Left lung (tissue), 4 donors: ENCODE measurements at regions not wholly inside any gene's neighbourhood (a gene's known extent, or its start where the extent isn't known, plus 50 kb on each side); places are given as distances from the start of the nearest gene placed in this dataset.

Source experiments
- ATAC-seq: fragments of 200-7000 bp; cut with Tn5 transposase; one replicate; pipeline ENCODE4 v1.9.1; 2020; ENCODE audit warnings: moderate library complexity
- DNase-seq, 4 donors: peaks; one replicate each; pipeline ENCODE4 v3.0.0-alpha.2; 2013 to 2020
- H3K27ac ChIP-seq, 2 donors: fragments of 200-600 bp; sonication (generic) in 1 of 2; one replicate each; pipeline versions ENCODE4 v1.5.0 to v1.8.0; 2020 to 2021
- H3K27me3 ChIP-seq, 2 donors: fragments of 200-600 bp; sonication (generic) in 1 of 2; one replicate each; pipeline versions ENCODE4 v1.5.0 to v1.8.0; 2020 to 2021
- H3K36me3 ChIP-seq, 2 donors: fragments of 200-600 bp; sonication (generic) in 1 of 2; one replicate each; pipeline versions ENCODE4 v1.5.0 to v1.8.0; 2020 to 2021
- H3K4me1 ChIP-seq, 2 donors: fragments of 200-600 bp; one replicate each; pipeline ENCODE4 v1.8.0; 2021
- H3K4me3 ChIP-seq, 2 donors: fragments of 200-600 bp; sonication (generic) in 1 of 2; one replicate each; pipeline versions ENCODE4 v1.5.0 to v1.8.0; 2020 to 2021; ENCODE audit warnings: mild to moderate bottlenecking in 1 of 2
- H3K9me3 ChIP-seq, 2 donors: fragments of 200-600 bp; sonication (generic) in 1 of 2; one replicate each; pipeline versions ENCODE4 v1.5.0 to v1.8.0; 2020 to 2021
- CTCF ChIP-seq, 2 donors: fragments of 200-600 bp; sonication (generic) in 1 of 2; IDR thresholded peaks; one replicate each; pipeline versions ENCODE4 v1.5.0 to v1.8.0; 2021; ENCODE audit warnings: antibody characterized with exemption in 2 of 2
- intact Hi-C, 2 donors: fragments of 100-400 bp; cut with DNase I; formaldehyde crosslinking; loops; one replicate each; pipeline versions ENCODE4 v1.11.2 to v1.14.2; 2022
- donor health status: DM: no; HTN: yes; CAD: no.
- donor health status: DM: no; HTN: no; CAD: no.

- ATAC-seq, result no peak
- Histone ChIP-seq H3K27ac (no peak overlapping the region), H3K27me3 (no peaks in the 10 kb centered on the region), H3K9me3 (no peaks in the 10 kb centered on the region), H3K36me3 (no peaks in the 10 kb centered on the region), H3K4me1 (no peaks in the 10 kb centered on the region), H3K4me3 (no peak overlapping the region)
- DNase-seq, result no peak
- intact Hi-C loops, result no loop called here
- TF ChIP-seq CTCF (IDR thresholded peaks at IDR 0.05), result no peak
Measured at GRCh38 chr13:71261256-71261655, 605.7 kb downstream of the DACH1 start.

DNA sequence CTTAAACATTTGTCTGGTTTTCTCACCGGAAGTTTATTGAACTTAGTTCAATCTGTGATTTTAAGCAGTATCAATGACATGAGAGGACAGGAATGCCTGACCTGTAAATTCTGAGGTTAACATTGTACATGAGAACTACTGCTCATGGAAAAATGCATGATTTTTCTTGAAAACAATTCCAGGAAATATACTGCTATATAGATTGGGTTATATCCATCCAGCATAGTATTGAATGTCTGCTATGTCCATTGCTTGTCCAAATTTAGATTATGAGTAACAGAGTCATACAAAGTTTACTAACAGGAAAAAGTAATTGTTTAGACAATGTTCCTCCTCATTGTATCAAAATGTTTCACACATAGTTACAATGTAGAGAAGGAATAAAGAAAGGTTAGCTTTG, 606.8 kb downstream of the DACH1 start:
- no peak overlapping the region for H3K27ac ChIP-seq
- no peak for DNase-seq
- intact Hi-C loops, result no loop called here

GRCh38 chr13:71255633-71256032, 611.4 kb downstream of the DACH1 start:
- TF ChIP-seq CTCF (IDR thresholded peaks at IDR 0.05), result no peak
- intact Hi-C loops, result no loop called here
- H3K4me1 ChIP-seq, result peaks cover 0 to 2% of the 10 kb centered on the region in 2 donors
- H3K36me3 ChIP-seq, result no peaks in the 10 kb centered on the region
- H3K4me3 ChIP-seq, result no peak overlapping the region
- no peak for DNase-seq
- H3K27me3 ChIP-seq, result no peaks in the 10 kb centered on the region
- no peaks in the 10 kb centered on the region for H3K9me3 ChIP-seq
- no peak overlapping the region for H3K27ac ChIP-seq
- no peak for ATAC-seq

More for the DNA sequence above, 606.8 kb downstream of the DACH1 start:
- no peaks in the 10 kb centered on the region for H3K36me3 ChIP-seq
- no peaks in the 10 kb centered on the region for H3K27me3 ChIP-seq
- no peaks in the 10 kb centered on the region for H3K9me3 ChIP-seq
- H3K4me3 ChIP-seq, result no peak overlapping the region
- ATAC-seq, result no peak
- no peaks in the 10 kb centered on the region for H3K4me1 ChIP-seq
- no peak for TF ChIP-seq CTCF (IDR thresholded peaks at IDR 0.05)

DNA sequence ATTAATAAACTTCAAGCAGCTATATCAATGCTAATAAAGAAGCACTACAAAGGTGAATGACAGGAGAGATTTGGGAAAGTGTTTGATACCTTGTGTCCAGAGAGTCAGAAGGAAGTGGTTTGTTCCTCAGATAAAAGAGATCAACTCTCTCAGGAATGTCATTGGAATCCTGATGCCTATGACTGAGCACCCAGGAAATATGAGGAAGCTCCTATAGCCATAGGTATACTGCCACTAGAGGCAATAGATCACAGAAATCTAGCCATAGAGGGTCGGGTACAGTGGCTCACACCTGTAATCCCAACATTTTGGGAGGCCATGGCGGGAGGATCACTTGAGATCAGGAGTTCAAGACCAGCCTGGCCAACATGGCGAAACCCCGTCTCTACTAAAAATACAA, 612.6 kb downstream of the DACH1 start:
- intact Hi-C loops, result no loop called here
- no peaks in the 10 kb centered on the region for H3K36me3 ChIP-seq
- no peaks in the 10 kb centered on the region for H3K9me3 ChIP-seq
- no peaks in the 10 kb centered on the region for H3K27me3 ChIP-seq
- TF ChIP-seq CTCF (IDR thresholded peaks at IDR 0.05), result no peak
- no peak overlapping the region for H3K4me3 ChIP-seq
- ATAC-seq (no peak), DNase-seq (no peak)
- H3K27ac ChIP-seq, result no peak overlapping the region
- H3K4me1 ChIP-seq, result peaks cover 0 to 2% of the 10 kb centered on the region in 2 donors

DNA sequence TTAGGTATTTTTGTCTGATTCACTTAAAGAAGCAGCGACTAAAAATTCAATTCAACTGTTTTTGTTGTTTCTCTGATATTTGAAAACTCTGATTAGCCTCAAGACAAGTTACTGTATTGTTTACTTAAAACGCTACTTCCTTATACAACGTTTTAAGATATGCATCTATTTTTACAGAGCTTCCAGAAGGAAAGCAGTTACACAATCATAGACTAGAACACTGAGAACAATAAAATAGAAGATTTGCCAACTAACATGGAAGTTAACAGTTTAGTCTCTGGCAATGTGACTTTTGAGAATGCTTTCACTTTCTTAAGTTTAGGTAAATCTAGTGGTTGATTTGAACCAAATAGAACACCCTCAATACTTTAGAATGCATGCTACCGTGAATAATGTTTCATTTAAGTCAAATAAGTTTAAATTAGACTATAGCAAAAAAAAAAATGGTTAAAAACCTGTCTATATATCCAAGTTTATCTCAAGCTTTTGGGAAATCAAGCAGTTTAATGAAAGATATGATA, 614.8 kb downstream of the DACH1 start:
- peak; percentile 31 for ATAC-seq
- DNase-seq, result peak in 2 of 4 donors; percentile 13 to 15
- Histone ChIP-seq H3K27me3 (no peaks in the 10 kb centered on the region), H3K4me3 (no peak overlapping the region), H3K9me3 (no peaks in the 10 kb centered on the region), H3K4me1 (peaks cover 0 to 2% of the 10 kb centered on the region in 2 donors), H3K36me3 (no peaks in the 10 kb centered on the region), H3K27ac (no peak overlapping the region)
- intact Hi-C loops, result no loop called here
- no peak for TF ChIP-seq CTCF (IDR thresholded peaks at IDR 0.05)
